Brain microvascular endothelial cell (primary cell): ENCODE measurements at regions not wholly inside any gene's neighbourhood (a gene's known extent, or its start where the extent isn't known, plus 50 kb on each side); places are given as distances from the start of the nearest gene placed in this dataset.

ENCODE experiments used
- DNase-seq: peaks from one replicate; pipeline ENCODE4 v3.0.0-alpha.2; 2020
- H3K27ac ChIP-seq: fragments of 250-450 bp; sonication (Bioruptor Pico); 2 replicates; pipeline ENCODE4 v1.5.1; 2020; ENCODE audit warnings: mild to moderate bottlenecking, moderate library complexity
- H3K27me3 ChIP-seq: fragments of 250-450 bp; sonication (Bioruptor Pico); replicated peaks from 2 replicates; pipeline ENCODE4 v1.5.1; 2020; ENCODE audit warnings: mild to moderate bottlenecking
- H3K36me3 ChIP-seq: fragments of 250-450 bp; sonication (Bioruptor Pico); replicated peaks from 2 replicates; pipeline ENCODE4 v1.5.1; 2020; ENCODE audit warnings: mild to moderate bottlenecking
- H3K4me3 ChIP-seq: 2 replicates; pipeline ENCODE4 v1.5.1; 2011; ENCODE audit warnings: low read depth, mild to moderate bottlenecking, control low read depth, low read length, moderate library complexity
- in situ Hi-C: cut with HindIII; loops from 2 replicates; pipeline ENCODE4 v1.10.0; 2017; ENCODE audit warnings: low sequenced_read_pairs, low pct_ligation_motif_present
- TF ChIP-seq, protein P1 (sequence below): IDR thresholded peaks from 2 replicates; pipeline ENCODE4 v1.5.1; 2011; ENCODE audit warnings: low read depth, mild to moderate bottlenecking, moderate library complexity, low read length, control low read depth, inconsistent platforms; ENCODE audit errors: missing control alignments

DNA sequence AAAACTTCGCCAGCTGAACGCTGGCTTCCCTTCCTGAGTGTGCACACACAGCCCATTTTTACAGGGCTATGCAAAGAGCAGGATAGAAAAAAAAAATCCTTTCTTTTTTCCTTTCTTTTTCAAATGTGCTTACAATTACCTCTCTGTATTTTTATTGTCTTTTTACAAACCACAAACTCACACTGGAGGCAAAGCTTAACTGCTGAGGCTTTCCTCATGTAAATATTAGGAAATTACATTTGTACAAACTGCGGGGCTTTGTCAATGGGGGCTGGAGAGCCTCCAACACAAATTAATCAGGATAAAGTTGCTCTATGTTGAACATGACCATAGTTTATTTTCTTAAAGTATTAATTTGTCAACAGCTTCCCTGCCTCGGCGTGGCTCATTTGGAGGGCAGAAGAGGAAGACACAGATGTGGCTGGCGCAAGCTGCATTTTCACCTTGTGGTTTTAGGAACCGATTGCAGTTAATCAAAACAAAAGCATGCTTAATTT is 411.7 kb upstream of the MKI67 start:
- in situ Hi-C loops, result no loop called here
- DNase-seq, result no peak
- Histone ChIP-seq H3K4me3 (no peak overlapping the region), H3K27ac (no peak overlapping the region), H3K36me3 (no peaks in the 10 kb centered on the region), H3K27me3 (no peaks in the 10 kb centered on the region)
- TF ChIP-seq, protein P1, sequence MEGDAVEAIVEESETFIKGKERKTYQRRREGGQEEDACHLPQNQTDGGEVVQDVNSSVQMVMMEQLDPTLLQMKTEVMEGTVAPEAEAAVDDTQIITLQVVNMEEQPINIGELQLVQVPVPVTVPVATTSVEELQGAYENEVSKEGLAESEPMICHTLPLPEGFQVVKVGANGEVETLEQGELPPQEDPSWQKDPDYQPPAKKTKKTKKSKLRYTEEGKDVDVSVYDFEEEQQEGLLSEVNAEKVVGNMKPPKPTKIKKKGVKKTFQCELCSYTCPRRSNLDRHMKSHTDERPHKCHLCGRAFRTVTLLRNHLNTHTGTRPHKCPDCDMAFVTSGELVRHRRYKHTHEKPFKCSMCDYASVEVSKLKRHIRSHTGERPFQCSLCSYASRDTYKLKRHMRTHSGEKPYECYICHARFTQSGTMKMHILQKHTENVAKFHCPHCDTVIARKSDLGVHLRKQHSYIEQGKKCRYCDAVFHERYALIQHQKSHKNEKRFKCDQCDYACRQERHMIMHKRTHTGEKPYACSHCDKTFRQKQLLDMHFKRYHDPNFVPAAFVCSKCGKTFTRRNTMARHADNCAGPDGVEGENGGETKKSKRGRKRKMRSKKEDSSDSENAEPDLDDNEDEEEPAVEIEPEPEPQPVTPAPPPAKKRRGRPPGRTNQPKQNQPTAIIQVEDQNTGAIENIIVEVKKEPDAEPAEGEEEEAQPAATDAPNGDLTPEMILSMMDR, result no peak

DNA sequence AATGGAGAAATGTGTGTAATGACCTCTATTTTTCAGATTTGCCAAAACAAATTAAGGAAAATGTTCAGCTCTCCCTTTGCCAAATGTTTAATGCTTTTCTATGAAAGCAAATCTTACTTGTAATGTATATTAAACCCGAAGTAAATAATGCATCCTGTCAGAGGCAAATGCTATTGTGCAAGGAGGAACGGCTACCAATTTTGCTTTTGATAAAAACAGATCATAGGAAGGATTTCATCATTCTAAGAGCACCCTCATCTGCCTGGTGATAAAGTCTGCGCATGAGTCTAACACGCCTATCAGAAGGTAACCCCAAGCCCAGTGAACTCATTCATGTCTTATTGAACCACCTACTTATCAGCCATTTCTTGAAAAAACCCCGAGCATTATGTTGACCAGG is 412.4 kb upstream of the MKI67 start:
- no peaks in the 10 kb centered on the region for H3K36me3 ChIP-seq
- H3K27ac ChIP-seq, result no peak overlapping the region
- H3K4me3 ChIP-seq, result no peak overlapping the region
- in situ Hi-C loops, result no loop called here
- no peaks in the 10 kb centered on the region for H3K27me3 ChIP-seq
- TF ChIP-seq, protein P1, result no peak
- DNase-seq, result no peak

DNA sequence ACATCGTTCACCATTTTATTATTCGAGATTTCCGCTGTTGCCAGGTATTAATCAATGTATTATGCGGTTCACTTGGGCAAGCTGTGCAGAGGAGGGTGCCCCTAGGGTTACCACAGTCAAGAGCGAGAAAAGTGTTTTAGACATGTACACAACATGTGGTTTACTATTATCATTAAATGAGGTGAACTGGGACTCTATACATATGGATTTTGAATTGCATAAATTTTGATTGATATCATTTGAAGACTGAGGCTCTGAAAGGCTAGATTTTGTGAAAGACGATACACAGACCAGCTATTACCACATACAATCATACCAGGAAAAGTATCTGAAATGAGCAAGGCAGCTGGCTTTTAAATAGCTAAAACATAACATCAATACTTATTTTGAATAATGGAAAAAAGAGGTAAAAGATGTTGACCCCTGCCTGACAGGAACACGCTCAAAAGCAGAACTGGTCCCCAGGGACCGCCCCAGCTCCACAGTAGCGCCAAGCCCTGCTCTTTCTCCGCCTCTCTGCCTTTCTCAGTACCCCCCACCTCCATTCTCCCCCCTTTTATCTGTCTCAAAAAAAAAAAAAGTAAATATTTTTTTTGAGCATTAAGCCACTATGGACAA is 413.4 kb upstream of the MKI67 start:
- no peak overlapping the region for H3K4me3 ChIP-seq
- TF ChIP-seq, protein P1, result no peak
- H3K27me3 ChIP-seq, result no peaks in the 10 kb centered on the region
- H3K27ac ChIP-seq, result no peak overlapping the region
- in situ Hi-C loops, result no loop called here
- H3K36me3 ChIP-seq, result no peaks in the 10 kb centered on the region
- DNase-seq, result no peak

DNA sequence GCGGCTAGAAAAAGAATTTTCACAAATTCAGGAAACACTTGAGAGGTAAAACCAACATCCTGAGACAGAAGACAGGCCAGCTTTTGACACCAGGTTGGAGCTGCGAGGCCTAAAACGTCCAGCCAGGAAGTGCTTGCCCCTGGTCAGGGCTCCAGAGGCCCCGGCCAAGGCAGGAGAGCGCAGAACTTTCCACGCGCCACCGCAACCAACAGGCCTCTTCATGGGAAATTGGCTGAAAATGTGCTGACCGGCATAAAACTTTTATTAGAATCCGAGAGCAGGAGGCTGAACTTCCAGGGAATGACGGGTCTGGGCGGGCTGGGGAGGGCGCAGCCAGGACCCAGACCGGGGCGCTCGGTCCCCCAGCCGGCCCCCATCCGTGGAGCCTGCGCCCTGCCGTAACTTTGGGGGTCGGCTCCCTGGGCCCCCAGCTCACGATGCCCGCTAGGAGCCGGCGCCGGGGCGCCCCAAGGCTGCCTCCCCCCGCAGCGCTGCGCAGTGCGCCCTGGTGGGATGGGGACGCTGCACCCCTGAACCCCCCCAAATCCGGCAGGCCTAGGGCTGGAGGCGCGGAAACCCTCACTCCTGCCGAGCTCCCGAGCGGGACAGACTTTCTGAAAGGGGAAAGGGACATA is 414.0 kb upstream of the MKI67 start:
- Histone ChIP-seq H3K4me3 (no peak overlapping the region), H3K27me3 (no peaks in the 10 kb centered on the region), H3K27ac (no peak overlapping the region), H3K36me3 (no peaks in the 10 kb centered on the region)
- TF ChIP-seq, protein P1, result no peak
- in situ Hi-C loops, result no loop called here
- DNase-seq, result no peak

DNA sequence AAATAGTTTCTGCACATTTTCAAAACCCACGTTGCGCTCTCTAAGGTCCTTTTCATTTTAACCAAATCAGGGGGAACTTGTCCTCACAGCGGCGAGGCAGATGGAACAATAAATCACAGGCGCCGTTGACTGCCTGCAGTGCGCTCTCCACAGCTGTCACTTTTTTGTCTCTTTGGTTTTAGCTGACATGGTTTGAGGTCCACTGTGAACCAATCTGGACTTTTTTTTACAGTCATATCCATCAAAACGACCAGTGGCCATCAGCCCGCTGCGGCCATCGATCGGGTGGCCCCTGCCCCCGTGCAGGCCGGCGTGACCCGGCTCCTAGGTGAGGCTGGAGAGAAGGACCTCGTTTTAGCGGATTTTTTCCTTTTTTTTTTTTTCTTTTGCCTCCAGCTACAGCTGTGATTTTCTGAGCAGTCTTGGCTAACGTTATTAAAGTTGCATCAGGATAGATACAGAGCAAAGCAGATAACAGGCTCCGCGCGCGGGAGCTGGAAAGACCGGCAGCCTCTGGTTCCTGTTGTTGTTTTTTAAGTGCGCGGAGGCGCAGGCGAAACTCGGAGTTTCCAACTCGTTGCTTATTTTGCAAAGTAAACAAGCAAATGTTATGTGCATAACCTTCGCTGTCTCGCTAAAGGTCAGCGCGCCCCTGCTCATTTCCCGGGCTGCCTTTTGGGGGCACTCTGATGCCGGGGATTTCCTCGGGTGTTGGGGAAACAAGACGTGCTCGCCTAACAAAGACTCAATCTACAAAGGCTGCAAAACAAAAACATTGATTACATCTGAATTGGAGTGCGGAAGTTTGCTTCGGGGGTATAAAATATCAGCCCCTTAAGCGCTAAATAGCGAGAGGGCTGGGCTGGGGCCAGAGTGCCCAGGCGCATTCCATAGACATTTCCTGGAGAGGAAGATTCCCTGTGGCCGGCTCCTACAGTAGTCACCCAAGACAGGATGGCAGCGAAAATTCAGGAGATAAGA is 414.8 kb upstream of the MKI67 start:
- TF ChIP-seq, protein P1, result no peak
- H3K27ac ChIP-seq, result no peak overlapping the region
- in situ Hi-C loops, result no loop called here
- H3K36me3 ChIP-seq, result no peaks in the 10 kb centered on the region
- H3K27me3 ChIP-seq, result no peaks in the 10 kb centered on the region
- DNase-seq, result no peak
- H3K4me3 ChIP-seq, result no peak overlapping the region
